SK-N-SH treated with all-trans-retinoic acid at 6 μM for 48 hours (cell line): ENCODE measurements at regions not wholly inside any gene's neighbourhood (a gene's known extent, or its start where the extent isn't known, plus 50 kb on each side); places are given as distances from the start of the nearest gene placed in this dataset.

Source experiments
- ARNTL ChIP-seq: fragments of 450-650 bp; formaldehyde crosslinking; IDR thresholded peaks from 2 replicates; pipeline ENCODE4 v1.5.0; 2020; ENCODE audit warnings: low read depth, mild to moderate bottlenecking, moderate library complexity, borderline replicate concordance
- CREB5 ChIP-seq: fragments of 250-450 bp; sonication (Bioruptor Pico); IDR thresholded peaks from 2 replicates; pipeline ENCODE4 v1.5.1; 2020; ENCODE audit warnings: low read depth, mild to moderate bottlenecking, moderate library complexity
- CSRNP3 ChIP-seq: fragments of 250-450 bp; sonication (Bioruptor Pico); IDR thresholded peaks from 2 replicates; pipeline ENCODE4 v1.5.1; 2021; ENCODE audit warnings: mild to moderate bottlenecking, moderate library complexity
- ESRRG ChIP-seq: fragments of 250-450 bp; sonication (Bioruptor Pico); IDR thresholded peaks from 2 replicates; pipeline ENCODE4 v1.6.1; 2021; ENCODE audit warnings: mild to moderate bottlenecking
- PATZ1 ChIP-seq: fragments of 250-450 bp; sonication (Bioruptor Pico); IDR thresholded peaks from 2 replicates; pipeline ENCODE4 v1.8.0; 2020; ENCODE audit warnings: mild to moderate bottlenecking, moderate library complexity, borderline replicate concordance
- RARB ChIP-seq: fragments of 250-450 bp; sonication (Bioruptor Pico); IDR thresholded peaks from 2 replicates; pipeline ENCODE4 v1.8.0; 2021; ENCODE audit warnings: mild to moderate bottlenecking, moderate library complexity
- ZFP3 ChIP-seq: fragments of 250-450 bp; sonication (Bioruptor Pico); IDR thresholded peaks from 2 replicates; pipeline ENCODE4 v1.5.0; 2020; ENCODE audit warnings: mild to moderate bottlenecking, moderate library complexity
- ZFP30 ChIP-seq: fragments of 450-650 bp; formaldehyde crosslinking; IDR thresholded peaks from 2 replicates; pipeline ENCODE4 v1.5.0; 2022; ENCODE audit warnings: mild to moderate bottlenecking, moderate library complexity
- ZNF8 ChIP-seq: fragments of 450-650 bp; formaldehyde crosslinking; IDR thresholded peaks from 2 replicates; pipeline ENCODE4 v1.5.0; 2020; ENCODE audit warnings: mild to moderate bottlenecking, moderate library complexity

- TF ChIP-seq ARNTL = no peak
- no peak for TF ChIP-seq PATZ1 (CRISPR knock-in tag)
- no peak for TF ChIP-seq CSRNP3 (CRISPR knock-in tag)
- no peak for TF ChIP-seq CREB5 (CRISPR knock-in tag)
- TF ChIP-seq ZNF8 (CRISPR knock-in tag) = no peak
- TF ChIP-seq RARB (CRISPR knock-in tag) = no peak
- TF ChIP-seq ZFP30 (CRISPR knock-in tag) = no peak
- no peak for TF ChIP-seq ZFP3 (CRISPR knock-in tag)
- TF ChIP-seq ESRRG (CRISPR knock-in tag) = no peak
These were observed 422.2 kb upstream of the MTPN start for GRCh38 chr7:136399385-136399784.
